Fibroblast of lung (primary cell): ENCODE measurements at regions not wholly inside any gene's neighbourhood (a gene's known extent, or its start where the extent isn't known, plus 50 kb on each side); places are given as distances from the start of the nearest gene placed in this dataset.
A peak's percentile ranks its signal among the peaks of the same experiment; 100 is the strongest.

Experiments
- CTCF ChIP-seq, 2 donors: IDR thresholded peaks in 1 of 2; conservative IDR thresholded peaks in 1 of 2; 1 replicate in 1 of 2; 2 replicates in 1 of 2; pipeline ENCODE4 v1.5.1; 2011 to 2012; ENCODE audit warnings: low read length in 2 of 2, control low read depth in 1 of 2, inconsistent platforms in 1 of 2, low read depth in 1 of 2, mild to moderate bottlenecking in 1 of 2
- EZH2 ChIP-seq: IDR thresholded peaks from 2 replicates; pipeline ENCODE4 v1.5.1; 2012; ENCODE audit warnings: low read length, control low read depth, mild to moderate bottlenecking; ENCODE audit errors: missing control alignments

- TF ChIP-seq CTCF (conservative IDR thresholded peaks at IDR 0.05 in 1 of 2, IDR thresholded peaks at IDR 0.05 in 1 of 2; ENCODE audit: low read depth in 1 of 2, low read length in 2 of 2) (peak; percentile 38 to 51), EZH2 (no peak)
Measured at GRCh38 chr3:74883690-74884089, 269.2 kb upstream of the CNTN3 start.
